ENCODE measurements at regions not wholly inside any gene's neighbourhood (a gene's known extent, or its start where the extent isn't known, plus 50 kb on each side); places are given as distances from the start of the nearest gene placed in this dataset.

DNA sequence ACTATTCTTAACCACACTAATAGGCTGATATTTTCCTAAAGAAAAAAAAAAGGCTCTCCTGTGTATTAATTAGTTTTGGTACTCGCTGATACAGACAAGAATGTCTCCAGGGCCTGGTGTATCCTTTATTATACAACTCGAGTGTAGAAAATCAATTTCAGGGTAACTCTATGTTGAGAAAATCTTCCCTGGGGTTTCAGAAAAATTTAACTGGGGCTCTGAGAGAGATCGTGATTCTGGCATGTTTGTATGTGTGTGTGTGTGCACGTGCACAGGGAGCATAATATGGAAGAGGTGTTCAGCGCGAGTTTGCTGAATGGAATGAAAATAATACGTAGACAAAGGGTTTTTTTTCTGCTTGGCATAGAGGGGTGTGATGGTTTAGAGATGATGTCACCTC lies 496.8 kb downstream of the GPAM start:
- POLR2A ChIA-PET: no interaction called here

More for the DNA sequence above, 496.8 kb downstream of the GPAM start:
- Histone ChIP-seq H3K9me1 (replicated peaks; ENCODE audit: control insufficient read depth, extremely low read depth, insufficient read depth, low read length) (no peaks in the 10 kb centered on the region), H3K9me3 (replicated peaks; ENCODE audit: control insufficient read depth, insufficient read depth, low read length) (peaks cover 2% of the 10 kb centered on the region), H4K20me1 (replicated peaks; ENCODE audit: control insufficient read depth, extremely low read depth, insufficient read depth, low read length) (no peaks in the 10 kb centered on the region), H3K4me3 (replicated peaks in 1 of 3; ENCODE audit: insufficient read depth in 1 of 3, low read depth in 1 of 3, low read length in 3 of 3) (no peak overlapping the region), H3K9ac (replicated peaks; ENCODE audit: extremely low read depth, insufficient read depth, low read length) (no peak overlapping the region), H3K36me3 (ENCODE audit: control insufficient read depth in 2 of 2, extremely low read depth in 1 of 2, insufficient read depth in 2 of 2, low read length in 2 of 2) (no peaks in the 10 kb centered on the region), H2AFZ (ENCODE audit: low read depth, low read length) (no peak overlapping the region), H3K79me2 (ENCODE audit: control insufficient read depth, insufficient read depth, low read length) (no peaks in the 10 kb centered on the region), H3K27ac (ENCODE audit: insufficient read depth, low read depth, low read length) (no peak overlapping the region), H3K4me1 (ENCODE audit: control insufficient read depth, extremely low read depth, insufficient read depth, low read length) (no peaks in the 10 kb centered on the region), H3K27me3 (ENCODE audit: control insufficient read depth in 2 of 2, insufficient read depth in 2 of 2, low read length in 2 of 2) (no peaks in the 10 kb centered on the region), H3K4me2 (ENCODE audit: insufficient read depth, low read length) (no peak overlapping the region)
- no TSS peak for BruUV-seq (replicated peaks)
- TF ChIP-seq MYC (IDR thresholded peaks at IDR 0.05; ENCODE audit: low read depth, low read length) (no peak), GATA2 (IDR thresholded peaks at IDR 0.05; ENCODE audit: insufficient read depth, insufficient read length, low read depth, low read length) (no peak), FOS (IDR thresholded peaks at IDR 0.05; ENCODE audit: borderline replicate concordance, insufficient read depth, low read length) (no peak), JUN (IDR thresholded peaks at IDR 0.05; ENCODE audit: borderline replicate concordance, insufficient read depth, insufficient read length, low read depth) (no peak), POLR2AphosphoS5 (IDR thresholded peaks at IDR 0.05; ENCODE audit: insufficient read depth, low read depth, low read length) (no peak), EZH2 (IDR thresholded peaks at IDR 0.05; ENCODE audit: borderline replicate concordance, low read depth, low read length, severe bottlenecking) (no peak), POLR2A (IDR thresholded peaks at IDR 0.05; ENCODE audit: low read depth, low read length) (no peak)
- TF ChIP-seq, protein P1, sequence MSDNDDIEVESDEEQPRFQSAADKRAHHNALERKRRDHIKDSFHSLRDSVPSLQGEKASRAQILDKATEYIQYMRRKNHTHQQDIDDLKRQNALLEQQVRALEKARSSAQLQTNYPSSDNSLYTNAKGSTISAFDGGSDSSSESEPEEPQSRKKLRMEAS (IDR thresholded peaks at IDR 0.05; ENCODE audit: insufficient read depth, insufficient read length): no peak
- TF ChIP-seq, protein P2, sequence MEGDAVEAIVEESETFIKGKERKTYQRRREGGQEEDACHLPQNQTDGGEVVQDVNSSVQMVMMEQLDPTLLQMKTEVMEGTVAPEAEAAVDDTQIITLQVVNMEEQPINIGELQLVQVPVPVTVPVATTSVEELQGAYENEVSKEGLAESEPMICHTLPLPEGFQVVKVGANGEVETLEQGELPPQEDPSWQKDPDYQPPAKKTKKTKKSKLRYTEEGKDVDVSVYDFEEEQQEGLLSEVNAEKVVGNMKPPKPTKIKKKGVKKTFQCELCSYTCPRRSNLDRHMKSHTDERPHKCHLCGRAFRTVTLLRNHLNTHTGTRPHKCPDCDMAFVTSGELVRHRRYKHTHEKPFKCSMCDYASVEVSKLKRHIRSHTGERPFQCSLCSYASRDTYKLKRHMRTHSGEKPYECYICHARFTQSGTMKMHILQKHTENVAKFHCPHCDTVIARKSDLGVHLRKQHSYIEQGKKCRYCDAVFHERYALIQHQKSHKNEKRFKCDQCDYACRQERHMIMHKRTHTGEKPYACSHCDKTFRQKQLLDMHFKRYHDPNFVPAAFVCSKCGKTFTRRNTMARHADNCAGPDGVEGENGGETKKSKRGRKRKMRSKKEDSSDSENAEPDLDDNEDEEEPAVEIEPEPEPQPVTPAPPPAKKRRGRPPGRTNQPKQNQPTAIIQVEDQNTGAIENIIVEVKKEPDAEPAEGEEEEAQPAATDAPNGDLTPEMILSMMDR (IDR thresholded peaks at IDR 0.05; ENCODE audit: extremely low read depth in 1 of 2, insufficient read depth in 1 of 2, low read depth in 1 of 2, low read length in 2 of 2): no peak
- FAIRE-seq: no peak
- DNase-seq (ENCODE audit: low read depth, low spot score): no peak
- intact Hi-C loops (cut with micrococcal nuclease) (no loop called here), dilution Hi-C loops (cut with MboI; ENCODE audit: extremely low pct_ligation_motif_present, low sequenced_read_pairs) (no loop called here)
- CTCF ChIA-PET: no interaction called here

All from endothelial cell of umbilical vein (primary cell).